HG03175 (cell line): ENCODE measurements at regions not wholly inside any gene's neighbourhood (a gene's known extent, or its start where the extent isn't known, plus 50 kb on each side); places are given as distances from the start of the nearest gene placed in this dataset.
"Not testable (repeated sequence)": the region's sequence is repeated elsewhere in the genome, so short reads cannot be mapped to it uniquely, and the experiment has no call there.

Source experiments
- ATAC-seq: cut with Tn5 transposase; IDR thresholded peaks from one replicate; pipeline ENCODE4 v1.9.1; 2021; ENCODE audit warnings: mild to moderate bottlenecking, moderate library complexity; ENCODE audit not compliant: unreplicated experiment

- no peak for ATAC-seq
These were observed 148.1 kb upstream of the ZNF608 start for GRCh38 chr5:124894541-124894940.

- no peak for ATAC-seq
These were observed 148.8 kb upstream of the ZNF608 start for GRCh38 chr5:124895236-124895635.

GRCh38 chr5:124901081-124901480 lies 154.6 kb upstream of the ZNF608 start:
- ATAC-seq = no peak

DNA sequence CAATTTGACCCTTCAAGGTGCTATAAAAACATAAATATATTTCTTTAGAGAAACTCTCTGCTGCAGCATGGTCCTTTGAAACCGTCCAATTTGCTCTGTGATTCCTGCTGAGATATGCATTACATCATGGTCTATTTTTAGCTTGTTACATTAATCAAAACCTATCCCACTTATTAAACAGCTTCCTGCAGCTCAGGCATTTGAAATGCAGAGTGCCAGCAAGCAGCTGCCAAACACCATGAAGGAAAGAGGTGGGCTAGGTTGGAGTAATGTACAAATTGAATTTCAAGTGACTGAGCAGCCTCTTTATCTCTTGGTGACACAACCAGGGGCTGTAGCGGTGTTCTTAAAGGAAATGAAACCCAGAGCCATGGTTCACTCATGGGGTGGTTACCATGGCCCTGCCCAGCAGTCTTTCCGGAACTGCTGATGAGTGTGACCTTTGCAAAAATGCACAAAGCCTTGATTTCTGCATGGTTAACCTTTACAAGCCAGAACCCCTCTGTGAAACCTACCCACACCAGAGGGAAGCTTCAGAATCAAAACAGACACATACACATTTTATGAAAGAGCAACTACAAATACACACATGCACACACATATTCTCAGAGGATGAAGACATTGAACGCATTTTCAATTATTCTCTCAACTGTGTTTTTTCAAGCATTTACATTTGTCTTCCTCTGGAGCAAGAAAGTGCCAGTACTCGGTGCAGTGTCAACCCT lies 155.8 kb upstream of the ZNF608 start:
- ATAC-seq = peak; percentile 99

- no peak for ATAC-seq
These were observed 159.1 kb upstream of the ZNF608 start for GRCh38 chr5:124905256-124906130.

- ATAC-seq = no peak
These were observed 160.1 kb upstream of the ZNF608 start for GRCh38 chr5:124906339-124907097.

GRCh38 chr5:124907098-124907644 lies 160.7 kb upstream of the ZNF608 start:
- no peak for ATAC-seq

- ATAC-seq = peak; percentile 77
These were observed 162.4 kb upstream of the ZNF608 start for GRCh38 chr5:124908581-124909451.

GRCh38 chr5:124909734-124910133 lies 163.3 kb upstream of the ZNF608 start:
- no peak for ATAC-seq

DNA sequence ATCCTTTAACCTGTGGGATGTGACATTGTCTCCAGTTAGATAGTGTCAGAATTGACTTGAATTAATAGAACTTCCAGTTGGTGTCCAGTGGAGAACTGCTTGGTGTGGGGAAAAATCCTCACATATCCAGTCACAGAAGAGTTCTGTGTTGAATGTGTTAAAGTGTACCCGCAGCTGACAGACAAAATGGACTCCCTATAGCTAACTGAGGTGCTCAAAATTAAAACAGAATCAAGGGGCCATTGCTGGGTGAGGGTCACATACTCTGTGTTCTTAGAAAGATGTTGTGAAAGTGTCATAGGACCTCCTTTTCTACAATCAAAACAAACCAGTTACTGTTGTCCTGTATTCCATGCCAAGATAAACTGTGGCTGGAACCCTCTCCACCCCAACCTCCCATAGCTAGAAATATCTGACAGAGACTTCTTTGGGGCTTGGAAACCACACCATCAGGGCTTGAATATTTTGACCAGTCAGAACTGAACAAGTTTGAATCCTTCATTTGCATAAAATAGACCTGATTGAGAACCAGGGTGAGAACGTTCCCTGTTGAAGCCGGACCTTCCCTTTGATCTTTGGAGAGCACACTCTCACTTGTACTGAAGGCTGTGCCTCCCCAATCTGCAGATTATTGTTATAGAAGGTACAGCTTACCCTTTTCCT lies 164.0 kb upstream of the ZNF608 start:
- ATAC-seq = no peak

- ATAC-seq = no peak
These were observed 166.3 kb upstream of the ZNF608 start for GRCh38 chr5:124912638-124913328.

DNA sequence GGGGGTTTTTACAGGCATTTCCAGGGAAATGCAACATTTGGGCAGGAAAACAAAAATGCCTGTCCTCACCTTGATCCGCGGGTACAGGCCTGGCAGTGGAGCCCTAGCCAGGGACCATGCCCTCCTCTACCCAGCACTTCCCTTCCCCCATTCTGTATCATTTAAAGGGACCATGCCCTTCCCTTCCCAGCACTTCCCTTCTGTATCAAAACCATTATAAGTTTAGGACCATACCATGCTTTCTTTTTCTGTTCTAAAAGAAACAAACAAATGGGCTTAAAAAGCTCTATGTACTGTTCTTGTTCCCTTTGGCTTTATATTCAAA lies 166.9 kb upstream of the ZNF608 start:
- no peak for ATAC-seq

- ATAC-seq = not testable (repeated sequence)
These were observed 169.9 kb upstream of the ZNF608 start for GRCh38 chr5:124916313-124916712.

- no peak for ATAC-seq
These were observed 172.2 kb upstream of the ZNF608 start for GRCh38 chr5:124918618-124919017.

DNA sequence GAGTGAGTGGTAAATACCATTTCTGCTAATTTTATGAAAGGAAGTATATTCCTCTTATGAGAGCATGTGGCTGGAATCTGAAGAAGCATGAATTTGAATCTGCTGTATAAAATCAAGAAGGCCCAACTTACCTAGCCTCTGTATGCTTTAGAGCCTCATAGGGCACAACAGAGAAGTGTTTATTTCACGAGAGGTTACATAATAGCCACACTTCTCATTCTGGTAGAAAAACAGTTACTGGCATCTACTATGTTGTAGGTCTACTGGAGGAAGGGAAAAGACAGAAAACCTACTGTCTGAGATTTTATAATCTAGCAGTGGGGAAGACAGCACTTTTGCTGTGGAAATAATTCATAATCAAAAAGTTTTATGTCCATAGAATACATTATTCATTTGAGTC lies 172.6 kb upstream of the ZNF608 start:
- ATAC-seq = no peak

- no peak for ATAC-seq
These were observed 173.5 kb upstream of the ZNF608 start for GRCh38 chr5:124919747-124920525.

DNA sequence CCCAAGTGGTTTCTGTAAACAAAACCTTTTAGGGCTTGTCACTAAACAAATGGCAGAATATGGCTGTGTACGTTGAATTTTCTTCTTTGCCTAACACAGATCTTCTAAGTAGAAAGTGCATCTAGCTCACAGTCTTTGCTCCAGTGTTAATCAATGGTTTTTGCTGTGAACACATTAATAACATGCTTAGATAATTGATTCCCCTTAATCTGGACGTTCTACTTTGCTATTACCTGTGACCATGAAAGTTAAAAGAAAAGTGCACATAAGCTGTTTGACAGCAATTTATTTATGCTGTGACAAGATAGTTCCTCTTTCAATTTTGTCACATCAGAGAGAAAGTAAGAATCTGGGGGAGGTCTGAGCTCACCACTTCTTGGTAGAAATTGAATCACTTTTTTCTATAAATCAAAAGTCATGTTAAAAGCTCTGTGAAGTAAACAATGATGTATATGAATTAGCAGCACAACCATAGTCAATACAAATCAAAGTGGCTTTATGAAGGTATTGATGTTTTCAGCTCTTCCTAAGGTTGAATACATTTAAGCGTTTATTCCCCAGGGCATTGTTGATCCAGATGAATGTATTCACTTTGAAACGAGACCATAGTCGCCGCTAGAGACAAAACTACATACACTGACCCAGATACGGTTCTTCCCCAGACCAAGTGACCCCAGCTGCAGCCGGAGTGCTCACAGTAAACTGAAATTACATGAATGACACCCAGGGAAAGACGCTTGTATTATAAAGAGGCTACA lies 174.6 kb upstream of the ZNF608 start:
- peak; percentile 91 for ATAC-seq

DNA sequence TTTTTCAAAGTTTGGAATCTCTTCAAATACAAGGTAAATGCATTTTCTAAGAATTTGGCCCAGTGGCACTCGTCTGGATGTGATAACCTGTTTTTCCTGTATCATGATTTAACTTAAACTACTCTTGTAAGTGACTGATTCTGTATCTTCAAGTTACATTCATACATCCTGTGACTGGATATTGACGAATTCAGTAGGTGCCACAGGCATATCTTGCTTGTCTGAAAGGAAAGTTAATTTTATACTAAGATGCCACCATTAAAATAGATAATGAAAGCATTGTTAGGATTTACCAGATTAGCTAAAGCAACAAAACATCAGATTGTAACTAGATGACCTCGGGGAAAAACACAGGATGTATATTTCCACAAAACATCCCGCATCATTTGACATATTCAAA lies 175.3 kb upstream of the ZNF608 start:
- ATAC-seq = peak; percentile 23
